HG03521 (cell line): ENCODE measurements at regions not wholly inside any gene's neighbourhood (a gene's known extent, or its start where the extent isn't known, plus 50 kb on each side); places are given as distances from the start of the nearest gene placed in this dataset.
"Not testable (repeated sequence)": the region's sequence is repeated elsewhere in the genome, so short reads cannot be mapped to it uniquely, and the experiment has no call there.

Source experiments
- ATAC-seq: cut with Tn5 transposase; IDR thresholded peaks from one replicate; pipeline ENCODE4 v1.9.1; 2021; ENCODE audit warnings: mild to moderate bottlenecking, moderate library complexity; ENCODE audit not compliant: unreplicated experiment

GRCh38 chr1:229002451-229002960 is 267.2 kb downstream of the RHOU start:
- no peak for ATAC-seq

- ATAC-seq, result no peak
Observed at GRCh38 chr1:229003233-229004031, 267.5 kb upstream of the RAB4A start.

- no peak for ATAC-seq
Observed at GRCh38 chr1:229004066-229004833, 266.7 kb upstream of the RAB4A start.

GRCh38 chr1:229005097-229005496 is 265.8 kb upstream of the RAB4A start:
- ATAC-seq, result no peak

GRCh38 chr1:229005556-229005955 is 265.4 kb upstream of the RAB4A start:
- no peak for ATAC-seq

GRCh38 chr1:229006121-229006870 is 264.6 kb upstream of the RAB4A start:
- no peak for ATAC-seq

- ATAC-seq, result no peak
Observed at GRCh38 chr1:229007167-229007566, 263.7 kb upstream of the RAB4A start.

- no peak for ATAC-seq
Observed at GRCh38 chr1:229007701-229008100, 263.2 kb upstream of the RAB4A start.

GRCh38 chr1:229008347-229008746 is 262.6 kb upstream of the RAB4A start:
- not testable (repeated sequence) for ATAC-seq

GRCh38 chr1:229011022-229011421 is 259.9 kb upstream of the RAB4A start:
- ATAC-seq, result no peak

GRCh38 chr1:229012823-229013222 is 258.1 kb upstream of the RAB4A start:
- no peak for ATAC-seq

GRCh38 chr1:229013981-229014380 is 256.9 kb upstream of the RAB4A start:
- ATAC-seq, result no peak

GRCh38 chr1:229015806-229016205 is 255.1 kb upstream of the RAB4A start:
- no peak for ATAC-seq

GRCh38 chr1:229017091-229017490 is 253.8 kb upstream of the RAB4A start:
- ATAC-seq, result no peak

- no peak for ATAC-seq
Observed at GRCh38 chr1:229018674-229019295, 252.1 kb upstream of the RAB4A start.

- ATAC-seq, result no peak
Observed at GRCh38 chr1:229019663-229020271, 251.1 kb upstream of the RAB4A start.

GRCh38 chr1:229021034-229021433 is 249.9 kb upstream of the RAB4A start:
- ATAC-seq, result not testable (repeated sequence)

GRCh38 chr1:229022595-229023333 is 248.1 kb upstream of the RAB4A start:
- no peak for ATAC-seq

GRCh38 chr1:229023651-229024300 is 247.1 kb upstream of the RAB4A start:
- ATAC-seq, result no peak
